Activated CD8-positive, alpha-beta T cell treated with anti-CD3 and anti-CD28 coated beads, Interleukin-2, amount 10 ng/mL, durations not matched to agents 7 days and 5 days (primary cell): ENCODE measurements at regions not wholly inside any gene's neighbourhood (a gene's known extent, or its start where the extent isn't known, plus 50 kb on each side); places are given as distances from the start of the nearest gene placed in this dataset.

ENCODE experiments used
- ATAC-seq: fragments of 150-1000 bp; cut with Tn5 transposase; one replicate; pipeline ENCODE4 v1.10.0; 2021; ENCODE audit warnings: moderate library complexity
- CTCF ChIA-PET: fragments of 350-600 bp; sonication (Branson Sonifier 250); formaldehyde crosslinking; loops from one replicate; lab custom pipeline; 2021; ENCODE audit warnings: antibody characterized with exemption; lab: Charles Lee
- POLR2A ChIA-PET: fragments of 350-600 bp; sonication (Branson Sonifier 250); formaldehyde crosslinking; loops from one replicate; lab custom pipeline; 2021; ENCODE audit warnings: antibody characterized with exemption; lab: Charles Lee
- DNase-seq: peaks from one replicate; pipeline ENCODE4 v3.0.0-alpha.2; 2020
- H3K27ac Mint-ChIP-seq: one replicate; pipeline ENCODE4 v1.8.0; 2021; ENCODE audit warnings: mild to moderate bottlenecking, mixed read lengths
- H3K27me3 Mint-ChIP-seq: one replicate; pipeline ENCODE4 v1.8.0; 2021; ENCODE audit warnings: low read depth, mixed read lengths
- H3K36me3 Mint-ChIP-seq: one replicate; pipeline ENCODE4 v1.8.0; 2021; ENCODE audit warnings: low read depth, mixed read lengths
- H3K4me1 Mint-ChIP-seq: one replicate; pipeline ENCODE4 v1.8.0; 2021; ENCODE audit warnings: low read depth, mixed read lengths
- H3K4me3 Mint-ChIP-seq: one replicate; pipeline ENCODE4 v1.8.0; 2021; ENCODE audit warnings: mild to moderate bottlenecking, mixed read lengths
- H3K9me3 Mint-ChIP-seq: one replicate; pipeline ENCODE4 v1.8.0; 2022; ENCODE audit warnings: mixed read lengths; ENCODE audit not compliant: insufficient read depth

GRCh38 chr6:121756666-121757065 lies 321.2 kb downstream of the GJA1 start:
- H3K27ac Mint-ChIP-seq = no peak overlapping the region
- no peaks in the 10 kb centered on the region for H3K27me3 Mint-ChIP-seq
- peaks cover 5% of the 10 kb centered on the region for H3K4me1 Mint-ChIP-seq
- H3K9me3 Mint-ChIP-seq = no peaks in the 10 kb centered on the region
- DNase-seq (no peak), ATAC-seq (no peak)
- H3K4me3 Mint-ChIP-seq = no peak overlapping the region
- ChIA-PET POLR2A (no interaction called here), CTCF (no interaction called here)
- peaks cover 1% of the 10 kb centered on the region for H3K36me3 Mint-ChIP-seq

GRCh38 chr6:121759370-121759769 lies 323.9 kb downstream of the GJA1 start:
- Mint-ChIP-seq H3K9me3 (no peaks in the 10 kb centered on the region), H3K27ac (no peak overlapping the region), H3K4me1 (peaks cover 6% of the 10 kb centered on the region), H3K36me3 (peaks cover 3% of the 10 kb centered on the region), H3K27me3 (no peaks in the 10 kb centered on the region), H3K4me3 (no peak overlapping the region)
- ChIA-PET POLR2A (no interaction called here), CTCF (no interaction called here)
- no peak for DNase-seq
- no peak for ATAC-seq

GRCh38 chr6:121760191-121760590 lies 324.7 kb downstream of the GJA1 start:
- Mint-ChIP-seq H3K9me3 (no peaks in the 10 kb centered on the region), H3K4me1 (peaks cover 7% of the 10 kb centered on the region), H3K27me3 (no peaks in the 10 kb centered on the region), H3K4me3 (no peak overlapping the region), H3K36me3 (peaks cover 3% of the 10 kb centered on the region), H3K27ac (no peak overlapping the region)
- no peak for DNase-seq
- CTCF ChIA-PET = no interaction called here
- no peak for ATAC-seq
- POLR2A ChIA-PET = no interaction called here

DNA sequence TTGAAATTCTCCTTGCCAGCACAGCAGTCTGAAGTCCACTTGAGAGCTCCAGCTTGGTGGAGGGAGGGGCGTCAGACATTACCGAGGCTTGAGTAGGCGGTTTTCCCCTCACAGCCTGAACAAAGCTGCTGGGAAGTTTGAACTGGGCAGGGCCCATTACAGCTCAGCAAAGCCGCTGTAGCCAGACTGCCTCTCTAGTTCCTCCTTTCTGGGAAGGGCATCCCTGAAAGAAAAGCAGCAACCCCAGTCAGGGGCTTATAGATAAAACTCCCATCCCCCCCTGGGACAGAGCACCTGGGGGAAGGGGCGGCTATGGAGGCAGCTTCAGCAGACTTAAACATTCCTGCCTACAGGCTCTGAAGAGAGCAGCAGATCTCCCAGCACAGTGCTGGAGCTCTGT lies 325.3 kb downstream of the GJA1 start:
- Mint-ChIP-seq H3K9me3 (no peaks in the 10 kb centered on the region), H3K27ac (no peak overlapping the region), H3K4me3 (no peak overlapping the region), H3K36me3 (peaks cover 3% of the 10 kb centered on the region), H3K4me1 (peaks cover 7% of the 10 kb centered on the region), H3K27me3 (no peaks in the 10 kb centered on the region)
- ChIA-PET CTCF (no interaction called here), POLR2A (no interaction called here)
- DNase-seq (no peak), ATAC-seq (no peak)

GRCh38 chr6:121764493-121764892 lies 329.0 kb downstream of the GJA1 start:
- H3K27me3 Mint-ChIP-seq = no peaks in the 10 kb centered on the region
- ChIA-PET CTCF (no interaction called here), POLR2A (no interaction called here)
- no peak for DNase-seq
- peaks cover 5% of the 10 kb centered on the region for H3K4me1 Mint-ChIP-seq
- no peaks in the 10 kb centered on the region for H3K9me3 Mint-ChIP-seq
- ATAC-seq = no peak
- peaks cover 3% of the 10 kb centered on the region for H3K36me3 Mint-ChIP-seq
- no peak overlapping the region for H3K4me3 Mint-ChIP-seq
- H3K27ac Mint-ChIP-seq = no peak overlapping the region

- Mint-ChIP-seq H3K4me3 (no peak overlapping the region), H3K9me3 (no peaks in the 10 kb centered on the region), H3K27ac (no peak overlapping the region), H3K4me1 (peaks cover 5% of the 10 kb centered on the region), H3K36me3 (peaks cover 3% of the 10 kb centered on the region), H3K27me3 (no peaks in the 10 kb centered on the region)
- no peak for ATAC-seq
- POLR2A ChIA-PET = no interaction called here
- CTCF ChIA-PET = no interaction called here
- DNase-seq = no peak
Measured at GRCh38 chr6:121765060-121765459, 329.6 kb downstream of the GJA1 start.

DNA sequence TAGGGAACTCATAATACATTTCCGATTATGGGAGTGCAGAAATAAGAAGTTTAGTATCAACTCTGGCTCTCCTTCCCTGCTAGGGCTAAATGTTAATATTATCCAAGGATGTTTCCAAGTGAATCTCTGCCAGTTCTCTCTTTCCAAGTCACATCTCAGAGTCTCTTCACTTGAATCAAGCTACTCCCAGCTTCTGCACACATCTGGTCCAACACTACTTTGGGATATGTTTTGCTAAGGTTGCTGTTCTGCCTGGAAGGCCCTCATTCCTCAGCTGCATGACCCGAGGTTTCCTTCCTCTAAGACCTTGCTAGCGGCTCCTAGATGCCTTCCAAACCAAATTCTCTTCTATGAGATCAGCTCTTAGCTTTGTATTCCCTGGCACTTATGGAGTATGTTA lies 331.8 kb downstream of the GJA1 start:
- CTCF ChIA-PET = no interaction called here
- POLR2A ChIA-PET = no interaction called here
- Mint-ChIP-seq H3K4me1 (peaks cover 20% of the 10 kb centered on the region), H3K4me3 (no peak overlapping the region), H3K27ac (no peak overlapping the region), H3K36me3 (peaks cover 7% of the 10 kb centered on the region), H3K27me3 (no peaks in the 10 kb centered on the region), H3K9me3 (peaks cover 5% of the 10 kb centered on the region)
- ATAC-seq = no peak
- DNase-seq = no peak

DNA sequence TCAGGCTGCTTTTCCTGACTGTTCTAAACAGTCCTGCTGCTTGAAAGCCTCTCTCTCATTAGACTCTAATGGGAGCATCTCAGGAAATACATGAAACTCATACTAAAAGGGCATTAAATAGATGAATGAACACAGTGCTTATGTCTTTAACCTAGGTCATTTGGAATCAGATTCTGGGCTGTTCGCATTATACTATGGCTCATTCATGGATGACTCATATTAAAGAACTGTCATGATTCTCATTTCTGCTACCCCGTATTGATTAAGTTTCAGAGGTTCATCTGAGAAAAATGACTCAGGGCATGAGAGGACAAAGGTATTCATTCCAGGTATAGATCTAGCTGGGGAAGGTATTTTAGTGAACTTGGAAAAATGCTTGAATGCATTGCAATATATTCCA lies 335.5 kb downstream of the GJA1 start:
- ATAC-seq (no peak), DNase-seq (no peak)
- peaks cover 7% of the 10 kb centered on the region for H3K36me3 Mint-ChIP-seq
- peaks cover 29% of the 10 kb centered on the region for H3K4me1 Mint-ChIP-seq
- CTCF ChIA-PET = no interaction called here
- no peak overlapping the region for H3K27ac Mint-ChIP-seq
- no peak overlapping the region for H3K4me3 Mint-ChIP-seq
- H3K9me3 Mint-ChIP-seq = peaks cover 5% of the 10 kb centered on the region
- POLR2A ChIA-PET = no interaction called here
- H3K27me3 Mint-ChIP-seq = no peaks in the 10 kb centered on the region

- ChIA-PET CTCF (no interaction called here), POLR2A (no interaction called here)
- H3K36me3 Mint-ChIP-seq = peaks cover 7% of the 10 kb centered on the region
- ATAC-seq (peak; percentile 42), DNase-seq (no peak)
- peaks cover 5% of the 10 kb centered on the region for H3K9me3 Mint-ChIP-seq
- no peak overlapping the region for H3K4me3 Mint-ChIP-seq
- peaks cover 29% of the 10 kb centered on the region for H3K4me1 Mint-ChIP-seq
- no peaks in the 10 kb centered on the region for H3K27me3 Mint-ChIP-seq
- H3K27ac Mint-ChIP-seq = peak overlapping the region; percentile 80
Measured at GRCh38 chr6:121771937-121772720, 336.7 kb downstream of the GJA1 start.

- POLR2A ChIA-PET = no interaction called here
- DNase-seq = no peak
- H3K27me3 Mint-ChIP-seq = no peaks in the 10 kb centered on the region
- H3K9me3 Mint-ChIP-seq = peaks cover 5% of the 10 kb centered on the region
- no peak overlapping the region for H3K4me3 Mint-ChIP-seq
- H3K4me1 Mint-ChIP-seq = peaks cover 24% of the 10 kb centered on the region
- CTCF ChIA-PET = no interaction called here
- H3K36me3 Mint-ChIP-seq = peaks cover 3% of the 10 kb centered on the region
- no peak overlapping the region for H3K27ac Mint-ChIP-seq
- no peak for ATAC-seq
Measured at GRCh38 chr6:121776054-121776453, 340.6 kb downstream of the GJA1 start.

- Mint-ChIP-seq H3K36me3 (no peaks in the 10 kb centered on the region), H3K9me3 (no peaks in the 10 kb centered on the region), H3K27me3 (no peaks in the 10 kb centered on the region), H3K4me3 (no peak overlapping the region), H3K27ac (no peak overlapping the region), H3K4me1 (no peaks in the 10 kb centered on the region)
- no peak for DNase-seq
- POLR2A ChIA-PET = no interaction called here
- CTCF ChIA-PET = no interaction called here
- no peak for ATAC-seq
Measured at GRCh38 chr6:121780325-121781321, 345.2 kb downstream of the GJA1 start.
